Prostate gland (tissue), 2 donors: ENCODE measurements at regions not wholly inside any gene's neighbourhood (a gene's known extent, or its start where the extent isn't known, plus 50 kb on each side); places are given as distances from the start of the nearest gene placed in this dataset.

Experiments
- CTCF ChIP-seq, 4 experiments: fragments of 200-600 bp in 2 of 4; fragments of 450-650 bp in 2 of 4; sonication (generic) in 2 of 4; IDR thresholded peaks; 1 replicate in 3 of 4; 2 replicates in 1 of 4; pipeline ENCODE4 v1.5.1; 2016 to 2019; ENCODE audit warnings: antibody characterized with exemption in 4 of 4, mild to moderate bottlenecking in 2 of 4, moderate library complexity in 2 of 4
- POLR2A ChIP-seq: fragments of 450-650 bp; IDR thresholded peaks from one replicate; pipeline ENCODE4 v1.6.1; 2016; ENCODE audit warnings: antibody characterized with exemption, mild to moderate bottlenecking
- POLR2AphosphoS5 ChIP-seq: sonication (generic); formaldehyde crosslinking; IDR thresholded peaks from one replicate; pipeline ENCODE4 v1.6.1; 2017; ENCODE audit warnings: antibody characterized with exemption

GRCh38 chr1:98421085-98421435, 240.5 kb upstream of the SNX7 start:
- TF ChIP-seq CTCF (IDR thresholded peaks at IDR 0.05) (no peak), POLR2A (no peak), POLR2AphosphoS5 (no peak)
